OCI-LY7 (cell line): ENCODE measurements at regions not wholly inside any gene's neighbourhood (a gene's known extent, or its start where the extent isn't known, plus 50 kb on each side); places are given as distances from the start of the nearest gene placed in this dataset.

Experiments
- BruUV-seq: library from RNA; stranded (reverse); fragments of 400-500 nt; replicated peaks from 2 replicates; lab custom pipeline; 2021; lab: Mats Ljungman, UMichigan
- CTCF ChIA-PET: fragments of 300-600 bp; sonication (Branson Sonifier 250); formaldehyde crosslinking; loops from one replicate; lab custom pipeline; 2022; ENCODE audit warnings: antibody characterized with exemption; ENCODE audit not compliant: unreplicated experiment; lab: Charles Lee
- POLR2A ChIA-PET: fragments of 300-600 bp; sonication (Branson Sonifier 250); formaldehyde crosslinking; loops from one replicate; lab custom pipeline; 2022; ENCODE audit warnings: antibody characterized with exemption; lab: Charles Lee
- DNase-seq: peaks from one replicate; pipeline ENCODE4 v3.0.0-alpha.2; 2015; ENCODE audit warnings: low spot score
- H2AFZ ChIP-seq: fragments of 200-600 bp; sonication (generic), shearing (Covaris generic); 2 replicates; pipeline ENCODE4 v1.6.1; 2014; ENCODE audit warnings: mild to moderate bottlenecking, antibody characterized with exemption, low read length, moderate library complexity
- H3K27ac ChIP-seq: fragments of 200-600 bp; sonication (generic); 2 replicates; pipeline ENCODE4 v1.5.1; 2014; ENCODE audit warnings: mixed run types, low read depth, mild to moderate bottlenecking, moderate library complexity, low read length, inconsistent platforms; ENCODE audit not compliant: poor library complexity, severe bottlenecking
- H3K36me3 ChIP-seq: fragments of 200-600 bp; sonication (generic); 2 replicates; pipeline ENCODE4 v1.6.1; 2014; ENCODE audit warnings: mild to moderate bottlenecking, antibody characterized with exemption, low read length, moderate library complexity, mixed read lengths; ENCODE audit not compliant: insufficient read depth
- H3K4me1 ChIP-seq: fragments of 200-600 bp; sonication (generic); 2 replicates; pipeline ENCODE4 v1.5.1; 2014; ENCODE audit warnings: mild to moderate bottlenecking, low read length; ENCODE audit not compliant: insufficient read depth, poor library complexity, severe bottlenecking
- H3K4me2 ChIP-seq: fragments of 200-600 bp; sonication (generic); 2 replicates; pipeline ENCODE4 v1.6.1; 2014; ENCODE audit warnings: mild to moderate bottlenecking, low read length
- H3K4me3 ChIP-seq: fragments of 200-600 bp; sonication (generic); 2 replicates; pipeline ENCODE4 v1.5.1; 2014; ENCODE audit warnings: mild to moderate bottlenecking, low read depth, low read length; ENCODE audit not compliant: poor library complexity, severe bottlenecking
- H3K79me2 ChIP-seq: fragments of 200-600 bp; sonication (generic); 2 replicates; pipeline ENCODE4 v1.6.1; 2016; ENCODE audit warnings: low read depth, mild to moderate bottlenecking, low read length, moderate library complexity, mixed read lengths; ENCODE audit not compliant: insufficient read depth
- H3K9me2 ChIP-seq: fragments of 200-600 bp; sonication (generic); 2 replicates; pipeline ENCODE4 v1.6.1; 2016; ENCODE audit warnings: mild to moderate bottlenecking, low read length, mixed read lengths; ENCODE audit not compliant: insufficient read depth
- H3K9me3 ChIP-seq: fragments of 200-600 bp; sonication (generic); 2 replicates; pipeline ENCODE4 v1.6.1; 2014; ENCODE audit warnings: mild to moderate bottlenecking, mixed run types, low read length, mixed read lengths
- H4K20me1 ChIP-seq: fragments of 200-600 bp; sonication (generic); 2 replicates; pipeline ENCODE4 v1.6.1; 2014; ENCODE audit warnings: mild to moderate bottlenecking, antibody characterized with exemption, low read length, moderate library complexity, mixed read lengths; ENCODE audit not compliant: insufficient read depth
- CTCF ChIP-seq: fragments of 200-600 bp; sonication (generic); conservative IDR thresholded peaks from 2 replicates; pipeline ENCODE4 v1.5.1; 2014; ENCODE audit warnings: mild to moderate bottlenecking, antibody characterized with exemption, low read length, moderate library complexity, mixed read lengths
- EZH2phosphoT487 ChIP-seq: fragments of 200-600 bp; sonication (generic); IDR thresholded peaks from 2 replicates; pipeline ENCODE4 v1.6.1; 2018; ENCODE audit warnings: low read depth, borderline replicate concordance, mild to moderate bottlenecking, mixed run types, antibody characterized with exemption, low read length, moderate library complexity, mixed read lengths
- intact Hi-C: fragments of 100-400 bp; cut with micrococcal nuclease; formaldehyde crosslinking; loops from one replicate; pipeline ENCODE4 v1.10.0; 2022; ENCODE audit not compliant: unreplicated experiment

GRCh38 chr11:15725246-15725645, 610.5 kb downstream of the INSC start:
- intact Hi-C loops = no loop called here
- Histone ChIP-seq H3K36me3 (no peaks in the 10 kb centered on the region), H2AFZ (no peak overlapping the region), H4K20me1 (no peaks in the 10 kb centered on the region), H3K4me3 (no peak overlapping the region), H3K4me1 (no peaks in the 10 kb centered on the region), H3K4me2 (no peak overlapping the region), H3K27ac (no peak overlapping the region), H3K9me3 (no peaks in the 10 kb centered on the region), H3K79me2 (no peaks in the 10 kb centered on the region), H3K9me2 (no peaks in the 10 kb centered on the region)
- ChIA-PET CTCF (no interaction called here), POLR2A (no interaction called here)
- no TSS peak for BruUV-seq
- no peak for DNase-seq
- no peak for TF ChIP-seq EZH2phosphoT487
- no peak for TF ChIP-seq CTCF

GRCh38 chr11:15726221-15726746, 611.6 kb downstream of the INSC start:
- no peak for DNase-seq
- BruUV-seq = no TSS peak
- no peak overlapping the region for H3K27ac ChIP-seq
- no peak for TF ChIP-seq CTCF
- no peak for TF ChIP-seq EZH2phosphoT487
- no peaks in the 10 kb centered on the region for H3K9me2 ChIP-seq
- ChIA-PET CTCF (no interaction called here), POLR2A (no interaction called here)
- no peak overlapping the region for H3K4me2 ChIP-seq
- H2AFZ ChIP-seq = no peak overlapping the region
- no peak overlapping the region for H3K4me3 ChIP-seq
- H3K9me3 ChIP-seq = no peaks in the 10 kb centered on the region
- H3K79me2 ChIP-seq = no peaks in the 10 kb centered on the region
- H3K4me1 ChIP-seq = no peaks in the 10 kb centered on the region
- no peaks in the 10 kb centered on the region for H3K36me3 ChIP-seq
- intact Hi-C loops = no loop called here
- no peaks in the 10 kb centered on the region for H4K20me1 ChIP-seq

GRCh38 chr11:15726893-15727519, 612.3 kb downstream of the INSC start:
- no peak for DNase-seq
- no TSS peak for BruUV-seq
- ChIA-PET POLR2A (no interaction called here), CTCF (no interaction called here)
- H3K27ac ChIP-seq = no peak overlapping the region
- H3K4me1 ChIP-seq = no peaks in the 10 kb centered on the region
- no peaks in the 10 kb centered on the region for H3K9me3 ChIP-seq
- no peak overlapping the region for H3K4me3 ChIP-seq
- no peaks in the 10 kb centered on the region for H4K20me1 ChIP-seq
- H3K9me2 ChIP-seq = no peaks in the 10 kb centered on the region
- H3K36me3 ChIP-seq = no peaks in the 10 kb centered on the region
- intact Hi-C loops = no loop called here
- no peaks in the 10 kb centered on the region for H3K79me2 ChIP-seq
- no peak overlapping the region for H3K4me2 ChIP-seq
- no peak for TF ChIP-seq EZH2phosphoT487
- no peak for TF ChIP-seq CTCF
- no peak overlapping the region for H2AFZ ChIP-seq
